ENCODE measurements at regions not wholly inside any gene's neighbourhood (a gene's known extent, or its start where the extent isn't known, plus 50 kb on each side); places are given as distances from the start of the nearest gene placed in this dataset.

GRCh38 chr6:26234421-26235301, 130.3 kb upstream of the BTN3A2 start (continued):
- peak; percentile 82; the same call in 1 of the 2 replicates for TF ChIP-seq MXI1 (IDR thresholded peaks at IDR 0.05; ENCODE audit: low read depth, low read length)
- TF ChIP-seq FOXJ3 (CRISPR knock-in tag; IDR thresholded peaks at IDR 0.05): no peak
- TF ChIP-seq EP300 (IDR thresholded peaks at IDR 0.05; ENCODE audit: borderline replicate concordance in 1 of 2, low read depth in 1 of 2, low read length in 1 of 2): peak in 1 of 2 experiments; percentile 52; a peak in 1 of 4 replicates
- TF ChIP-seq JUND (IDR thresholded peaks at IDR 0.05): peak; percentile 14; the same call in 1 of the 2 replicates
- TF ChIP-seq FOSL2 (IDR thresholded peaks at IDR 0.05; ENCODE audit: borderline replicate concordance, low read depth): no peak
- peak; percentile 52; the same call in 1 of the 2 replicates for TF ChIP-seq YY1 (IDR thresholded peaks at IDR 0.05; ENCODE audit: low read depth)
- TF ChIP-seq EZH2phosphoT487 (IDR thresholded peaks at IDR 0.05; ENCODE audit: borderline replicate concordance, low read depth): no peak
- TF ChIP-seq TCF12 (IDR thresholded peaks at IDR 0.05): no peak
- no peak for TF ChIP-seq SMC3 (IDR thresholded peaks at IDR 0.05; ENCODE audit: low read depth, low read length)
- TF ChIP-seq USF1 (IDR thresholded peaks at IDR 0.05; ENCODE audit: borderline replicate concordance, low read depth): no peak
- 0 out of 2 replicates have a peak, but pooled peaks have one; percentile 24 for TF ChIP-seq RCOR1 (IDR thresholded peaks at IDR 0.05; ENCODE audit: low read length)
- TF ChIP-seq MEF2A (IDR thresholded peaks at IDR 0.05; ENCODE audit: borderline replicate concordance, low read depth): no peak
- TF ChIP-seq IRF3 (IDR thresholded peaks at IDR 0.05; ENCODE audit: low read depth, low read length): peak; percentile 3; the same call in 1 of the 2 replicates
- TF ChIP-seq NRF1 (IDR thresholded peaks at IDR 0.05; ENCODE audit: low read depth, low read length): no peak

DNA sequence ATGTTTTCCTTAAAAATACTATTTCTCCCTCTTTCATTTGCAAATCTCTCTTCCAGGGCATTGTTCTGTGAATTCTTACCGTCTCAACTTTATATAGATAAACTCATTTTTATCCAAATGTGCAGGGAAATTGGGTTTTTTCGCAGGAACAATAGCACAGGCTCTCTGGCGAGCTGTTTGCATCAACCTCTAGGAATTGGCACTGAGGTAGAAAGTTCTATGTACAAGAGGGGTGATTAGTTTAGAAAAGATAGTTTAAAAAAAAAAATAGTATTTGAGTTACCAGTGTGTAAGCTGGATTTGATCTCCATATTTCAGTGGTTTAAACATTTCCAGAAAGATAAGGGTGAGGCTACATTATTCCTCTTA, 129.7 kb upstream of the BTN3A2 start:
- H3K9ac ChIP-seq: peak overlapping the region; percentile 86
- CTCF ChIA-PET: interaction anchor here (1.0 kb wide), 1 partner anchor 13 kb away, joined by 5 read pairs; no protein-coding TSS in a partner anchor
- TF ChIP-seq RCOR1 (IDR thresholded peaks at IDR 0.05; ENCODE audit: low read length): no peak
- TF ChIP-seq TAF1 (IDR thresholded peaks at IDR 0.05; ENCODE audit: borderline replicate concordance, low read depth, low read length): no peak
- TF ChIP-seq YY1 (IDR thresholded peaks at IDR 0.05; ENCODE audit: low read depth): no peak
- TF ChIP-seq, protein P1, sequence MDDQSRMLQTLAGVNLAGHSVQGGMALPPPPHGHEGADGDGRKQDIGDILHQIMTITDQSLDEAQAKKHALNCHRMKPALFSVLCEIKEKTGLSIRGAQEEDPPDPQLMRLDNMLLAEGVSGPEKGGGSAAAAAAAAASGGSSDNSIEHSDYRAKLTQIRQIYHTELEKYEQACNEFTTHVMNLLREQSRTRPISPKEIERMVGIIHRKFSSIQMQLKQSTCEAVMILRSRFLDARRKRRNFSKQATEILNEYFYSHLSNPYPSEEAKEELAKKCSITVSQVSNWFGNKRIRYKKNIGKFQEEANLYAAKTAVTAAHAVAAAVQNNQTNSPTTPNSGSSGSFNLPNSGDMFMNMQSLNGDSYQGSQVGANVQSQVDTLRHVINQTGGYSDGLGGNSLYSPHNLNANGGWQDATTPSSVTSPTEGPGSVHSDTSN (IDR thresholded peaks at IDR 0.05): no peak
- TF ChIP-seq REST (IDR thresholded peaks at IDR 0.05; ENCODE audit: low read depth, low read length): no peak
- no peak for TF ChIP-seq MXI1 (IDR thresholded peaks at IDR 0.05; ENCODE audit: low read depth, low read length)
- TF ChIP-seq RXRA (IDR thresholded peaks at IDR 0.05; ENCODE audit: borderline replicate concordance, low read depth): no peak
- TF ChIP-seq, protein P2, sequence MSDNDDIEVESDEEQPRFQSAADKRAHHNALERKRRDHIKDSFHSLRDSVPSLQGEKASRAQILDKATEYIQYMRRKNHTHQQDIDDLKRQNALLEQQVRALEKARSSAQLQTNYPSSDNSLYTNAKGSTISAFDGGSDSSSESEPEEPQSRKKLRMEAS (IDR thresholded peaks at IDR 0.05; ENCODE audit: low read depth): no peak; the same call in 1 of the 2 replicates
- no peak for TF ChIP-seq MEF2A (IDR thresholded peaks at IDR 0.05; ENCODE audit: borderline replicate concordance, low read depth)
- no peak for TF ChIP-seq ELF1 (IDR thresholded peaks at IDR 0.05)
- TF ChIP-seq GABPA (IDR thresholded peaks at IDR 0.05; ENCODE audit: low read depth): no peak
- no peak for TF ChIP-seq USF1 (IDR thresholded peaks at IDR 0.05; ENCODE audit: borderline replicate concordance, low read depth)
- TF ChIP-seq EP300 (IDR thresholded peaks at IDR 0.05; ENCODE audit: borderline replicate concordance in 1 of 2, low read depth in 1 of 2, low read length in 1 of 2): no peak
- no peak for TF ChIP-seq SIN3A (IDR thresholded peaks at IDR 0.05; ENCODE audit: borderline replicate concordance, low read depth, low read length)
- TF ChIP-seq TCF12 (IDR thresholded peaks at IDR 0.05): no peak

More for the DNA sequence above, 129.7 kb upstream of the BTN3A2 start:
- Histone ChIP-seq H3K4me1 (ENCODE audit: control insufficient read depth in 1 of 2, insufficient read depth in 2 of 2, low read depth in 1 of 2, low read length in 1 of 2) (peaks cover 0 to 3% of the 10 kb centered on the region in 2 experiments; a peak in 3 of 4 replicates), H3K27ac (ENCODE audit: low read depth in 2 of 2, low read length in 1 of 2) (peak overlapping the region; percentile 77 to 85), H3K4me2 (peak overlapping the region; percentile 97), H3K27me3 (ENCODE audit: insufficient read depth) (no peaks in the 10 kb centered on the region), H3K9me3 (no peaks in the 10 kb centered on the region), H3K79me2 (ENCODE audit: insufficient read depth) (no peaks in the 10 kb centered on the region), H3F3A (replicated peaks; ENCODE audit: insufficient read depth) (peaks cover 38% of the 10 kb centered on the region), H3K36me3 (replicated peaks in 1 of 2; ENCODE audit: control insufficient read depth in 1 of 2, insufficient read depth in 2 of 2, low read length in 1 of 2) (no peaks in the 10 kb centered on the region), H2AFZ (ENCODE audit: low read depth) (peak overlapping the region; percentile 77), H3K4me3 (ENCODE audit: low read depth in 2 of 2, low read length in 1 of 2) (peak overlapping the region; percentile 61 to 72), H3K9me2 (no peaks in the 10 kb centered on the region), H4K20me1 (ENCODE audit: insufficient read depth) (no peaks in the 10 kb centered on the region)
- no peak for DNase-seq
- WGBS (ENCODE audit: low lambda C conversion rate): 8% methylated on average over 3 of the region's 3 CpGs
- POLR2A ChIA-PET: interaction anchor here (0.9 to 5.6 kb wide), 14 partner anchors 9 to 1658 kb away, joined by 3 to 120 read pairs (median 12); a partner anchor contains a TSS

All from SK-N-SH (cell line).